ENCODE measurements at regions not wholly inside any gene's neighbourhood (a gene's known extent, or its start where the extent isn't known, plus 50 kb on each side); places are given as distances from the start of the nearest gene placed in this dataset.

- no peak for DNase-seq
Observed at GRCh38 chr4:14749910-14750309, 252.4 kb upstream of the CPEB2 start.

GRCh38 chr4:14752341-14753046, 249.8 kb upstream of the CPEB2 start:
- DNase-seq: no peak

- no peak for DNase-seq
Observed at GRCh38 chr4:14767142-14767541, 235.1 kb upstream of the CPEB2 start.

- DNase-seq: no peak
Observed at GRCh38 chr4:14768449-14768848, 233.8 kb upstream of the CPEB2 start.

- no peak for DNase-seq
Observed at GRCh38 chr4:14769993-14770392, 232.3 kb upstream of the CPEB2 start.

- DNase-seq: no peak
Observed at GRCh38 chr4:14771094-14771493, 231.2 kb upstream of the CPEB2 start.

GRCh38 chr4:14771504-14772175, 230.6 kb upstream of the CPEB2 start:
- no peak for DNase-seq

GRCh38 chr4:14772388-14772787, 229.9 kb upstream of the CPEB2 start:
- no peak for DNase-seq

GRCh38 chr4:14783011-14783877, 219.0 kb upstream of the CPEB2 start:
- no peak for DNase-seq

- no peak for DNase-seq
Observed at GRCh38 chr4:14787221-14787620, 215.1 kb upstream of the CPEB2 start.

- DNase-seq: no peak
Observed at GRCh38 chr4:14787894-14788293, 214.4 kb upstream of the CPEB2 start.

GRCh38 chr4:14790494-14790893, 211.8 kb upstream of the CPEB2 start:
- no peak for DNase-seq

GRCh38 chr4:14792702-14793227, 209.5 kb upstream of the CPEB2 start:
- DNase-seq: no peak

GRCh38 chr4:14800977-14801376, 201.3 kb upstream of the CPEB2 start:
- DNase-seq: no peak

GRCh38 chr4:14802596-14802995, 199.7 kb upstream of the CPEB2 start:
- no peak for DNase-seq

- DNase-seq: no peak
Observed at GRCh38 chr4:14807856-14808255, 194.4 kb upstream of the CPEB2 start.

- DNase-seq: no peak
Observed at GRCh38 chr4:14809203-14809602, 193.1 kb upstream of the CPEB2 start.

GRCh38 chr4:14810121-14810520, 192.2 kb upstream of the CPEB2 start:
- DNase-seq: no peak

- DNase-seq: no peak
Observed at GRCh38 chr4:14810568-14810967, 191.7 kb upstream of the CPEB2 start.

- DNase-seq: no peak
Observed at GRCh38 chr4:14812101-14812500, 190.2 kb upstream of the CPEB2 start.

GRCh38 chr4:14816623-14817261, 185.5 kb upstream of the CPEB2 start:
- no peak for DNase-seq

- DNase-seq: no peak
Observed at GRCh38 chr4:14824189-14824588, 178.1 kb upstream of the CPEB2 start.

GRCh38 chr4:14827111-14827510, 175.2 kb upstream of the CPEB2 start:
- no peak for DNase-seq
